ENCODE measurements at regions not wholly inside any gene's neighbourhood (a gene's known extent, or its start where the extent isn't known, plus 50 kb on each side); places are given as distances from the start of the nearest gene placed in this dataset.

- no peak for TF ChIP-seq RBBP5 (IDR thresholded peaks at IDR 0.05; ENCODE audit: borderline replicate concordance, low read depth, low read length)
- TF ChIP-seq ZNF274 (IDR thresholded peaks at IDR 0.05; ENCODE audit: borderline replicate concordance, extremely low read depth, low read length) = no peak
- TF ChIP-seq, protein P1, sequence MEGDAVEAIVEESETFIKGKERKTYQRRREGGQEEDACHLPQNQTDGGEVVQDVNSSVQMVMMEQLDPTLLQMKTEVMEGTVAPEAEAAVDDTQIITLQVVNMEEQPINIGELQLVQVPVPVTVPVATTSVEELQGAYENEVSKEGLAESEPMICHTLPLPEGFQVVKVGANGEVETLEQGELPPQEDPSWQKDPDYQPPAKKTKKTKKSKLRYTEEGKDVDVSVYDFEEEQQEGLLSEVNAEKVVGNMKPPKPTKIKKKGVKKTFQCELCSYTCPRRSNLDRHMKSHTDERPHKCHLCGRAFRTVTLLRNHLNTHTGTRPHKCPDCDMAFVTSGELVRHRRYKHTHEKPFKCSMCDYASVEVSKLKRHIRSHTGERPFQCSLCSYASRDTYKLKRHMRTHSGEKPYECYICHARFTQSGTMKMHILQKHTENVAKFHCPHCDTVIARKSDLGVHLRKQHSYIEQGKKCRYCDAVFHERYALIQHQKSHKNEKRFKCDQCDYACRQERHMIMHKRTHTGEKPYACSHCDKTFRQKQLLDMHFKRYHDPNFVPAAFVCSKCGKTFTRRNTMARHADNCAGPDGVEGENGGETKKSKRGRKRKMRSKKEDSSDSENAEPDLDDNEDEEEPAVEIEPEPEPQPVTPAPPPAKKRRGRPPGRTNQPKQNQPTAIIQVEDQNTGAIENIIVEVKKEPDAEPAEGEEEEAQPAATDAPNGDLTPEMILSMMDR (IDR thresholded peaks at IDR 0.05; ENCODE audit: control extremely low read depth in 1 of 3, insufficient read depth in 1 of 3, low read depth in 1 of 3, low read length in 3 of 3) = no peak
- no peak for TF ChIP-seq TCF12 (IDR thresholded peaks at IDR 0.05; ENCODE audit: low read depth, low read length)
- TF ChIP-seq YY1 (IDR thresholded peaks at IDR 0.05; ENCODE audit: low read depth, low read length) = no peak
- no peak for TF ChIP-seq BCL11A (IDR thresholded peaks at IDR 0.05; ENCODE audit: low read depth in 2 of 2, low read length in 2 of 2)
- TF ChIP-seq TAF1 (IDR thresholded peaks at IDR 0.05; ENCODE audit: low read depth, low read length) = no peak
- TF ChIP-seq POLR2A (IDR thresholded peaks at IDR 0.05; ENCODE audit: control extremely low read depth in 1 of 2, low read depth in 2 of 2, low read length in 2 of 2) = no peak
- no peak for TF ChIP-seq USF2 (IDR thresholded peaks at IDR 0.05; ENCODE audit: low read length)
- TF ChIP-seq EP300 (IDR thresholded peaks at IDR 0.05; ENCODE audit: borderline replicate concordance in 1 of 2, low read depth in 2 of 2, low read length in 2 of 2) = no peak
Observed at GRCh38 chr2:58669998-58670397, 428.9 kb upstream of the FANCL start.
